ENCODE measurements at regions not wholly inside any gene's neighbourhood (a gene's known extent, or its start where the extent isn't known, plus 50 kb on each side); places are given as distances from the start of the nearest gene placed in this dataset.

GRCh38 chr10:10438335-10439100 is 579.2 kb upstream of the CELF2 start:
- no peak overlapping the region for H2AK5ac ChIP-seq (ENCODE audit: low read length)
- H3K56ac ChIP-seq (ENCODE audit: low read length): no peak overlapping the region
- H3K23ac ChIP-seq (ENCODE audit: low read length): no peak overlapping the region
- DNase-seq: no peak
- H2BK15ac ChIP-seq (replicated peaks; ENCODE audit: low read depth): no peak overlapping the region
- H3K79me2 ChIP-seq (ENCODE audit: control insufficient read depth, insufficient read depth, low read length): no peaks in the 10 kb centered on the region
- H3K27ac ChIP-seq (ENCODE audit: low read depth, low read length): no peak overlapping the region
- no peaks in the 10 kb centered on the region for H3K27me3 ChIP-seq (ENCODE audit: insufficient read depth, low read length, poor library complexity)
- no peaks in the 10 kb centered on the region for H3K4me1 ChIP-seq (ENCODE audit: control insufficient read depth, low read depth, low read length)
- H4K8ac ChIP-seq (ENCODE audit: low read depth, low read length): no peak overlapping the region
- H3K18ac ChIP-seq (ENCODE audit: low read length): no peak overlapping the region
- H3K79me1 ChIP-seq (ENCODE audit: low read length): no peaks in the 10 kb centered on the region
- no peak overlapping the region for H2BK120ac ChIP-seq (ENCODE audit: low read depth, low read length)
- no CpG with 5 or more reads among the region's 1 CpG for WGBS (ENCODE audit: extremely low coverage, insufficient coverage, low lambda C conversion rate)
- H4K5ac ChIP-seq (ENCODE audit: low read length): no peak overlapping the region
- H3K4ac ChIP-seq (ENCODE audit: low read depth, low read length): no peak overlapping the region
- H3K9ac ChIP-seq (ENCODE audit: low read length): no peak overlapping the region
- no peaks in the 10 kb centered on the region for H3K36me3 ChIP-seq (ENCODE audit: control insufficient read depth, insufficient read depth, low read length)
- H2BK5ac ChIP-seq (ENCODE audit: low read length): no peak overlapping the region
- no peak overlapping the region for H3K4me3 ChIP-seq (ENCODE audit: low read length)
- H3K4me2 ChIP-seq (ENCODE audit: low read length): no peak overlapping the region

- no CpG with 5 or more reads among the region's 2 CpGs for WGBS (ENCODE audit: extremely low coverage, insufficient coverage, low lambda C conversion rate)
Observed at GRCh38 chr10:10456856-10457255, 560.8 kb upstream of the CELF2 start.

DNA sequence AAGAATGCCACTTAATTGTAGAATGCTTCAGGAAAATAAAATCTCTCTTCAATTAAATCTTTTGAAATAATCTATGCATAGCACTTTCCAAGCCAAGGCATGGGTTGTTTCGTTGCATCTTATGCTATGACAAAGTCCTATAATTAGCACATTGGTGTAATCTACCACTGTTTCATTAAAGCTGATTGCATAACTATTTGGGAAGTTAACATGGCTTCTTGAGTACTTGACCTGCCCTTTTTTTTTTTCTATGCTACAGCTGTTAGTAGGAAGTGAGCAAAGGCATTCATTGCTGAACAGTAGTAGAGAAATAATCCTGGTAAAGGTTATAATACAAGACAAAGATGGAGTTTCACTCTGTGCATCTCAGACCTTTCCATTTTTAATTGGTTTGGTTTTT is 557.2 kb upstream of the CELF2 start:
- no peak overlapping the region for H4K5ac ChIP-seq (ENCODE audit: low read length)
- no peak overlapping the region for H2BK120ac ChIP-seq (ENCODE audit: low read depth, low read length)
- DNase-seq: no peak
- no peak overlapping the region for H3K18ac ChIP-seq (ENCODE audit: low read length)
- H3K27me3 ChIP-seq (ENCODE audit: insufficient read depth, low read length, poor library complexity): no peaks in the 10 kb centered on the region
- H3K79me1 ChIP-seq (ENCODE audit: low read length): no peaks in the 10 kb centered on the region
- no peak overlapping the region for H3K4ac ChIP-seq (ENCODE audit: low read depth, low read length)
- no peaks in the 10 kb centered on the region for H3K36me3 ChIP-seq (ENCODE audit: control insufficient read depth, insufficient read depth, low read length)
- WGBS (ENCODE audit: extremely low coverage, insufficient coverage, low lambda C conversion rate): no CpG with 5 or more reads among the region's 1 CpG
- H3K9ac ChIP-seq (ENCODE audit: low read length): no peak overlapping the region
- H3K23ac ChIP-seq (ENCODE audit: low read length): no peak overlapping the region
- H3K4me3 ChIP-seq (ENCODE audit: low read length): no peak overlapping the region
- no peak overlapping the region for H3K27ac ChIP-seq (ENCODE audit: low read depth, low read length)
- H2AK5ac ChIP-seq (ENCODE audit: low read length): no peak overlapping the region
- no peak overlapping the region for H3K4me2 ChIP-seq (ENCODE audit: low read length)
- no peaks in the 10 kb centered on the region for H3K79me2 ChIP-seq (ENCODE audit: control insufficient read depth, insufficient read depth, low read length)
- no peaks in the 10 kb centered on the region for H3K4me1 ChIP-seq (ENCODE audit: control insufficient read depth, low read depth, low read length)
- H3K56ac ChIP-seq (ENCODE audit: low read length): no peak overlapping the region
- no peak overlapping the region for H4K8ac ChIP-seq (ENCODE audit: low read depth, low read length)
- H2BK5ac ChIP-seq (ENCODE audit: low read length): no peak overlapping the region
- H2BK15ac ChIP-seq (replicated peaks; ENCODE audit: low read depth): no peak overlapping the region

More at GRCh38 chr10:10456856-10457255, 560.8 kb upstream of the CELF2 start:
- H3K27ac ChIP-seq (ENCODE audit: low read depth, low read length): no peak overlapping the region
- H3K18ac ChIP-seq (ENCODE audit: low read length): no peak overlapping the region
- H4K5ac ChIP-seq (ENCODE audit: low read length): no peak overlapping the region
- H3K4me1 ChIP-seq (ENCODE audit: control insufficient read depth, low read depth, low read length): no peaks in the 10 kb centered on the region
- H3K9ac ChIP-seq (ENCODE audit: low read length): no peak overlapping the region
- H2BK120ac ChIP-seq (ENCODE audit: low read depth, low read length): no peak overlapping the region
- H3K4me2 ChIP-seq (ENCODE audit: low read length): no peak overlapping the region
- no peak overlapping the region for H2BK5ac ChIP-seq (ENCODE audit: low read length)
- no peak overlapping the region for H3K4me3 ChIP-seq (ENCODE audit: low read length)
- H3K36me3 ChIP-seq (ENCODE audit: control insufficient read depth, insufficient read depth, low read length): no peaks in the 10 kb centered on the region
- H3K4ac ChIP-seq (ENCODE audit: low read depth, low read length): no peak overlapping the region
- H3K79me1 ChIP-seq (ENCODE audit: low read length): no peaks in the 10 kb centered on the region
- H3K56ac ChIP-seq (ENCODE audit: low read length): no peak overlapping the region
- no peaks in the 10 kb centered on the region for H3K79me2 ChIP-seq (ENCODE audit: control insufficient read depth, insufficient read depth, low read length)
- H2AK5ac ChIP-seq (ENCODE audit: low read length): no peak overlapping the region
- no peaks in the 10 kb centered on the region for H3K27me3 ChIP-seq (ENCODE audit: insufficient read depth, low read length, poor library complexity)
- no peak overlapping the region for H3K23ac ChIP-seq (ENCODE audit: low read length)
- DNase-seq: no peak
- no peak overlapping the region for H2BK15ac ChIP-seq (replicated peaks; ENCODE audit: low read depth)
- no peak overlapping the region for H4K8ac ChIP-seq (ENCODE audit: low read depth, low read length)

- no peak overlapping the region for H4K5ac ChIP-seq (ENCODE audit: low read length)
- H3K23ac ChIP-seq (ENCODE audit: low read length): no peak overlapping the region
- no peaks in the 10 kb centered on the region for H3K79me1 ChIP-seq (ENCODE audit: low read length)
- H2AK5ac ChIP-seq (ENCODE audit: low read length): no peak overlapping the region
- no peaks in the 10 kb centered on the region for H3K79me2 ChIP-seq (ENCODE audit: control insufficient read depth, insufficient read depth, low read length)
- no peaks in the 10 kb centered on the region for H3K36me3 ChIP-seq (ENCODE audit: control insufficient read depth, insufficient read depth, low read length)
- no peak overlapping the region for H3K4ac ChIP-seq (ENCODE audit: low read depth, low read length)
- H3K4me1 ChIP-seq (ENCODE audit: control insufficient read depth, low read depth, low read length): no peaks in the 10 kb centered on the region
- H3K56ac ChIP-seq (ENCODE audit: low read length): no peak overlapping the region
- no peak overlapping the region for H3K27ac ChIP-seq (ENCODE audit: low read depth, low read length)
- H3K4me3 ChIP-seq (ENCODE audit: low read length): no peak overlapping the region
- H4K8ac ChIP-seq (ENCODE audit: low read depth, low read length): no peak overlapping the region
- H3K18ac ChIP-seq (ENCODE audit: low read length): no peak overlapping the region
- H3K4me2 ChIP-seq (ENCODE audit: low read length): no peak overlapping the region
- H2BK15ac ChIP-seq (replicated peaks; ENCODE audit: low read depth): no peak overlapping the region
- no peaks in the 10 kb centered on the region for H3K27me3 ChIP-seq (ENCODE audit: insufficient read depth, low read length, poor library complexity)
- no peak overlapping the region for H2BK5ac ChIP-seq (ENCODE audit: low read length)
- no peak overlapping the region for H3K9ac ChIP-seq (ENCODE audit: low read length)
- DNase-seq: peak; percentile 3
- H2BK120ac ChIP-seq (ENCODE audit: low read depth, low read length): no peak overlapping the region
- WGBS (ENCODE audit: extremely low coverage, insufficient coverage, low lambda C conversion rate): no CpG with 5 or more reads among the region's 16 CpGs
Observed at GRCh38 chr10:10462151-10462941, 555.3 kb upstream of the CELF2 start.

DNA sequence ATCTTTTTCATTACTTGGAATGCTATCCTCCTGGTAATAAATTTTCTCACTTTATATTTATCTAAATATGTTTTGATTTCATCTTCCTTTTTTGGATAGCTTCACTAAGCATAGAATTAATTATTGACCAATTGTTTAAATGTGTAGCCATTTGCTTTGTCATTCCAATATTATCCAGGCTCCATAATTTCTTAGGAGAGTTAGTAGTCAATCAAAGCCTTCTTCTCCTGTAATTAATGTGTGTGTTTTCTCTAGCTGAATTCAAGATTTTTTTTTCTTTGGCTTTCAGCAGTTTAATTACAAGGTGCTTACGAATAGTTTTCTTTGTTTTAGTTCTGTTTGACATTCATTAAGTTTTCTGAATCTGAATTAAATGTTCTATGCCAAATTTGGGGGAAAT is 545.9 kb upstream of the CELF2 start:
- no peak for DNase-seq
- Histone ChIP-seq H3K18ac (ENCODE audit: low read length) (no peak overlapping the region), H3K79me2 (ENCODE audit: control insufficient read depth, insufficient read depth, low read length) (no peaks in the 10 kb centered on the region), H2BK5ac (ENCODE audit: low read length) (no peak overlapping the region), H2BK15ac (replicated peaks; ENCODE audit: low read depth) (no peak overlapping the region), H3K56ac (ENCODE audit: low read length) (no peak overlapping the region), H3K79me1 (ENCODE audit: low read length) (no peaks in the 10 kb centered on the region), H3K4me1 (ENCODE audit: control insufficient read depth, low read depth, low read length) (no peaks in the 10 kb centered on the region), H3K23ac (ENCODE audit: low read length) (no peak overlapping the region), H2BK120ac (ENCODE audit: low read depth, low read length) (no peak overlapping the region), H3K9ac (ENCODE audit: low read length) (no peak overlapping the region), H3K4ac (ENCODE audit: low read depth, low read length) (no peak overlapping the region), H4K8ac (ENCODE audit: low read depth, low read length) (no peak overlapping the region), H3K4me3 (ENCODE audit: low read length) (no peak overlapping the region), H4K5ac (ENCODE audit: low read length) (no peak overlapping the region), H3K4me2 (ENCODE audit: low read length) (no peak overlapping the region), H3K36me3 (ENCODE audit: control insufficient read depth, insufficient read depth, low read length) (no peaks in the 10 kb centered on the region), H3K27me3 (ENCODE audit: insufficient read depth, low read length, poor library complexity) (no peaks in the 10 kb centered on the region), H2AK5ac (ENCODE audit: low read length) (no peak overlapping the region), H3K27ac (ENCODE audit: low read depth, low read length) (no peak overlapping the region)
- WGBS (ENCODE audit: extremely low coverage, insufficient coverage, low lambda C conversion rate): no CpG with 5 or more reads among the region's 1 CpG

Measured in mesendoderm (in vitro differentiated cells).